GM11168 (cell line): ENCODE measurements at regions not wholly inside any gene's neighbourhood (a gene's known extent, or its start where the extent isn't known, plus 50 kb on each side); places are given as distances from the start of the nearest gene placed in this dataset.
"Not testable (repeated sequence)": the region's sequence is repeated elsewhere in the genome, so short reads cannot be mapped to it uniquely, and the experiment has no call there.

Experiments used
- in situ Hi-C: fragments of 300-500 bp; cut with MboI; formaldehyde crosslinking; loops from one replicate; pipeline ENCODE4 v1.12.0; 2022; ENCODE audit warnings: low sequenced_read_pairs; ENCODE audit not compliant: unreplicated experiment

GRCh38 chr4:18128241-18128640, 106.7 kb upstream of the LCORL start:
- in situ Hi-C loops, result no loop called here

DNA sequence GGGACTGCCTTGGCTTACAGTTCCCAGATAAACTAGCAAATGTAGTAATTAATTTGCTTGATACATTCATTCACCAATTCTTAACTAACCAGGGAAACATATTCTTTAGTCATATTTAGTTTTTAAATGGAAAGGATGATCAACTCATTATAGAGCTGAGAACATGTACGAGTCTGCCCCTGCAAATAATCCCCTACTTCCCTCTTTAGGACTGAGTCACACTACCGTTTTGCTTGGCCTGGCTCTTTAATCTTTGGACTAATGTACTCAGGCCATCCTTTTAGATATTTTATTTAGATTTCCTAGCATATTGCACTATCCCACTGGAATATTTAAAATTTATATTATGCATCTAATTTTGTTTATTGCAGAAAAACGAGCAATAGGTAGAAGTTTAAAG, 105.5 kb upstream of the LCORL start:
- in situ Hi-C loops, result no loop called here

- in situ Hi-C loops, result no loop called here
These were observed 92.3 kb upstream of the LCORL start for GRCh38 chr4:18113710-18114331.

DNA sequence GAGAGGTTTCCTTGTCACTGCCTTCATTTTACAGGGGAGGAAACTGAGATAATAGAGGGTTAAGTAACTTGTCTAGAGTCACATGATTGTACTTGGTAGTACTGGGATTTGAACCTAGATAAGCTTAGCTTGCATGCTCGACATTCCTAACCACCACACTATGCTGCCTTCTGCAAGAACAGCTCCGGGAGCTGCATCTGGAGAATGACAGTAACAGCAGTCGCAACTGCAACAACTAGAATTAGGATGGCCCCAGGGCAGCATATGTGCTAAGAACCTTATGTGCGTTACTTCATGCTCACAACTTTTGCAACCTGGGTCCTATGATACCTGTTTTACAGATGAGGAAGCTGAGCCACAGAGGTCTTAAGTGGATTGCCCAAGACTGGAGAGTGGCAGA, 89.5 kb upstream of the LCORL start:
- in situ Hi-C loops, result no loop called here

DNA sequence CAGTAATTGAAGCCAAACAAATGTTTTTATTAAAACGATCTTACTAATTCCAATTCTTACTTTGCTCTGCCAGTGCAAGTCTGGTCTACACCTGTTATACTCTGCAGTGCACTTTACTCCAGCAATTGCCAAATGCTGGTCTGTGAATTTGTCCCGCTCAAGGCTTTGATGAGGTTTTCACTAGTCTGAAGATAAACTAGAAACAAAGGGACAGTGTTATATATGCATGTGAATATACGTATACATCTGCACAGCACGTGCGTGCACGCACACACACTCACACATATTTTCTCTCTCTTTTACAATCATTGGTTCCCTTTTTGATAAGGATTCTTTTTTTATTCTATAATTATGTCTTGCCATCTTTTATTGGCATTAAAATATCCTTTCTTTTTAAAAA, 88.5 kb upstream of the LCORL start:
- in situ Hi-C loops, result no loop called here

DNA sequence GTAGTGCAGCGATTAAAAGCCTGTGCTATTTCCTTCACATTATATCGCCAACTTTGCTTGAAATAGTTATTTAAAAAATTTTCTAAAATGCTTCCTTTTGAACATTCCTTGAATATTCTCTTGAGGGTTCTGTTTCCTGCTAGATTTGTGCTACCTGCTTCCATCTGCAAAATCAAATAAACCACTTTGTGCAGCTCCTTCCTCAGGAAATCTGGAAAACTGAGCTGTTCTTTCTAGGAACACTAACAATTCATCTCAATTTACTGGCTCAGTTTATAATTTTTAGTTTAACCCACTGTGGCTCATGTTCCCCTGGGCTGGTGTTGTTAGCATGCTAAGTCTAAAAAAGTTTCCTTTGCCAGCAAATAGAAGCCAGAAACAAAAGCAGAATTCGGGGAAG, 88.1 kb upstream of the LCORL start:
- in situ Hi-C loops, result no loop called here

DNA sequence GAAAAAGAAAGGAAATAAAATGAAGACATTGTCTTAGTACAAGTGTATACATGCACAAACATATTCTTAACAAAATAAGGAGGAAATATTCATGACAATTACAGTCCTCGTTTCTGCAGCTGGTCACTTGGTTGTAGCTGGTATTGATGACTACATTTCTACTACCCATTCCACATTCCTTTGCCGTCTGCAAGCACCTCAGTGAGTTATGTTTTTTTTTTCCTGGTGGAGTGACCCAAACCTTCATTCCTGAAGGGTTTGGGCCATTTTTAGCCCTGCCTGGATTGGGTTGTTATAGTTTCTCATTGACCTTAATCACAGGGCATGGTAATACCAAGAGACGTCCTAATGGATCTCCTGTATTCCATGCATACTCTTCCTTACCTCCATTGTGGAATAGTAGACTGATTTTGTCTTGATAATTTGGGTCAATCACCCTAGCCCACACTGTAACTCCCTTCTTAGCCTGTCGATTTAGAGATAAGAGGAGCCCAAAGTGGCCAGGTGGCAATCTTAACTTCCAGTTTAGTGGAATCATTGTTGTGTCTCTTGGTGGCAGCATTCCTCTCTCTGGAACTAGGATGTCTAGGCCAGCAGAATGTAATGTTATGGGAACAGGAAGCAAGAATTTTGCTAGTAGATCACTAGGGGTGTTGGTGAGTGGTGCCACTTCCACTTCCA, 86.4 kb upstream of the LCORL start:
- in situ Hi-C loops, result not testable (repeated sequence)

- in situ Hi-C loops, result no loop called here
These were observed 85.1 kb upstream of the LCORL start for GRCh38 chr4:18106620-18107019.

- in situ Hi-C loops, result no loop called here
These were observed 83.8 kb upstream of the LCORL start for GRCh38 chr4:18105030-18106011.

- in situ Hi-C loops, result no loop called here
These were observed 82.5 kb upstream of the LCORL start for GRCh38 chr4:18103876-18104605.

DNA sequence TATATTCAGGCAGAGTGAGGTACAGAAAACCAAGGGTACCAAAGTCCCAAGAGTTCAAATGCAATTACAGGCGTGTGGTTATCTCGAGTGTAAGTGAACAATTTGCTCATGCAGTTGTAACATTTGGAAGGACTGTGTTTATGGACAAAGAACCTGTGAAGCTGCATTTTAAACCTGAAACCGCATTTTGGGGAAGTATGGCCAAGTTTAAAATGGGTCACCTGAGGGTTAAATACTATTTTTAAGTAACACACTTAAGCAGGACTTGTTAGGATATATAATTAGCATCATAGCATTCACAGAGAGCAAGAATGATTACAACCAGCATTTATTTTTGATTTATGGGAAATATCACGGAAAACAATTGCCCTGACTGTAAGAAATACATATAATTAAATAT, 79.1 kb upstream of the LCORL start:
- in situ Hi-C loops, result no loop called here

DNA sequence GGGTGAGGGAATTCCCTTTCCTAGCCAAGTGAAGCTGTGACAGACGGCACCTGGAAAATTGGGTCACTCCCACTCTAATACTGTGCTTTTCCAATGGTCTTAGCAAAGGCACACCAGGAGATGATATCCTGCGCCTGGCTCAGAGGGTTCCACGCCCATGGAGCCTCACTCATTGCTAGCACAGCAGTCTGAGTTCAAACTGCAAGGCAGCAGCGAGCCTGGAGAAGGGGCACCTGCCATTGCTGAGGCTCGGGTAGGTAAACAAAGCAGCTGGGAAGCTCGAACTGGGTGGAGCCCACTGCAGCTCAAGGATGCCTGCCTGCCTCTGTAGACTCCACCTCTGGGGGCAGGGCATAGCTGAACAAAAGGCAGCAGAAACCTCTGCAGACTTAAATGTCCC, 68.9 kb upstream of the LCORL start:
- in situ Hi-C loops, result not testable (repeated sequence)

- in situ Hi-C loops, result no loop called here
These were observed 60.7 kb upstream of the LCORL start for GRCh38 chr4:18082236-18082635.

- in situ Hi-C loops, result no loop called here
These were observed 60.2 kb upstream of the LCORL start for GRCh38 chr4:18081708-18082107.

GRCh38 chr4:18077808-18078207, 56.3 kb upstream of the LCORL start:
- in situ Hi-C loops, result no loop called here

GRCh38 chr4:18075823-18076433, 54.4 kb upstream of the LCORL start:
- in situ Hi-C loops, result no loop called here

GRCh38 chr4:18071894-18072293, 50.3 kb upstream of the LCORL start:
- in situ Hi-C loops, result no loop called here
